ENCODE measurements at regions not wholly inside any gene's neighbourhood (a gene's known extent, or its start where the extent isn't known, plus 50 kb on each side); places are given as distances from the start of the nearest gene placed in this dataset.
"Not testable (repeated sequence)": the region's sequence is repeated elsewhere in the genome, so short reads cannot be mapped to it uniquely, and the experiment has no call there.

DNA sequence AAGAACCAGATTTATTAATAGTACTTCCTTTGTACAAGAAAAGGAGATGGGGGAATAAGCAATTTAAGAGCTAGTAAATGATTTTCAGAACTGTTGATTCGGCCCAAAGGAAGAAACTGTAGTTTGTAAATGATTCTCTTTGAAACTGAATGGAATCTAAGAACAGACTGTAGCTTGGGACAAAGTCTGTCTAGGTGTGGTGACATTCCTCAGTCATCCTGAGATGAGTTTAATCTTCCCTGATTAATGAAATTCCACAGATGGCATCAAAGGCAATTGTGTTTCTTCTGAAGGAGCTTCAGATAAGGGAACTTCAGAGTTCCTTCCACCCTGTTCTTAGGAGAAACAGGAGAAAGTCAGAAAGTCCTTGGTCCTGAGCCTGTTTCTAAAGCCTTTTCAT is 2095.9 kb downstream of the LRRC4C start:
- CTCF ChIA-PET (ENCODE audit: partially characterized antibody), result interaction anchor here (1.2 to 1.9 kb wide), 3 partner anchors 9 to 24 kb away, joined by 3 to 10 read pairs (median 6); no protein-coding TSS in a partner anchor
- no peak overlapping the region for H3K4me3 ChIP-seq (ENCODE audit: low read length in 2 of 2)
- Mint-ChIP-seq H3K4me3 (no peak overlapping the region), H3K27ac (no peak overlapping the region), H3K36me3 (no peaks in the 10 kb centered on the region), H3K9me3 (no peaks in the 10 kb centered on the region), H3K4me1 (peaks cover 25 to 36% (median 33%) of the 10 kb centered on the region in 4 donors), H3K27me3 (no peaks in the 10 kb centered on the region)
- intact Hi-C loops (cut with micrococcal nuclease), result no loop called here
- H3K9me3 ChIP-seq (ENCODE audit: control insufficient read depth in 1 of 2, low read length in 2 of 2), result no peaks in the 10 kb centered on the region
- POLR2A ChIA-PET (ENCODE audit: partially characterized antibody), result no interaction called here
- H3K27ac ChIP-seq (ENCODE audit: low read depth, low read length), result no peak overlapping the region
- peaks cover 21% of the 10 kb centered on the region for H3K4me1 ChIP-seq (ENCODE audit: insufficient read depth, low read length)
- H3K36me3 ChIP-seq (ENCODE audit: insufficient read depth, low read length), result no peaks in the 10 kb centered on the region
- H3K27me3 ChIP-seq (ENCODE audit: insufficient read depth, low read length), result no peaks in the 10 kb centered on the region
- no peak for DNase-seq

DNA sequence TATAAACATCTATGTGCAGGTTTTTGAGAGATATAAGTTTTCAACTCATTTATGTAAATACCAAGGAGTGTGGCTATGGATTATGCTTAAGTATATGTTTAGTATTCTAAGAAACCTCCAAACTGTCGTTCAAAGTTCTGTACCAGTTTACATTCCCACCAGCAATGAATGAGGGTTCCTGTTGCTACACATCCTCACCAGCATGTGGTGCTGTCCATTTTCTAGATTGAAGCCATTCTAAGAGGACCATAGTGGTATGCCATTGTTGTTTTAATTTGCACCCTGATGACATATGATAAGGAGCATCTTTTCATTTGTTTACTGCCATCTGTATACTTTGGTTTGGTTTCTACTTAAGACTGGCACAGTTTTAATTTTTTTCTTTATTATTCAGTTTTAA is 2097.9 kb downstream of the LRRC4C start:
- POLR2A ChIA-PET (ENCODE audit: partially characterized antibody), result no interaction called here
- Histone ChIP-seq H3K4me3 (ENCODE audit: low read length in 2 of 2) (no peak overlapping the region), H3K36me3 (ENCODE audit: insufficient read depth, low read length) (no peaks in the 10 kb centered on the region), H3K27me3 (ENCODE audit: insufficient read depth, low read length) (no peaks in the 10 kb centered on the region), H3K9me3 (ENCODE audit: control insufficient read depth in 1 of 2, low read length in 2 of 2) (no peaks in the 10 kb centered on the region), H3K27ac (ENCODE audit: low read depth, low read length) (no peak overlapping the region), H3K4me1 (ENCODE audit: insufficient read depth, low read length) (peaks cover 1% of the 10 kb centered on the region)
- H3K4me3 Mint-ChIP-seq, result no peak overlapping the region
- no peak overlapping the region for H3K27ac Mint-ChIP-seq
- no peak for DNase-seq
- H3K27me3 Mint-ChIP-seq, result no peaks in the 10 kb centered on the region
- CTCF ChIA-PET (ENCODE audit: partially characterized antibody), result interaction anchor here (1.0 kb wide), 1 partner anchor 10 kb away, joined by 3 read pairs; no protein-coding TSS in a partner anchor
- intact Hi-C loops (cut with micrococcal nuclease), result no loop called here
- H3K4me1 Mint-ChIP-seq, result peaks cover 8 to 21% (median 13%) of the 10 kb centered on the region in 4 donors
- no peaks in the 10 kb centered on the region for H3K36me3 Mint-ChIP-seq
- no peaks in the 10 kb centered on the region for H3K9me3 Mint-ChIP-seq

DNA sequence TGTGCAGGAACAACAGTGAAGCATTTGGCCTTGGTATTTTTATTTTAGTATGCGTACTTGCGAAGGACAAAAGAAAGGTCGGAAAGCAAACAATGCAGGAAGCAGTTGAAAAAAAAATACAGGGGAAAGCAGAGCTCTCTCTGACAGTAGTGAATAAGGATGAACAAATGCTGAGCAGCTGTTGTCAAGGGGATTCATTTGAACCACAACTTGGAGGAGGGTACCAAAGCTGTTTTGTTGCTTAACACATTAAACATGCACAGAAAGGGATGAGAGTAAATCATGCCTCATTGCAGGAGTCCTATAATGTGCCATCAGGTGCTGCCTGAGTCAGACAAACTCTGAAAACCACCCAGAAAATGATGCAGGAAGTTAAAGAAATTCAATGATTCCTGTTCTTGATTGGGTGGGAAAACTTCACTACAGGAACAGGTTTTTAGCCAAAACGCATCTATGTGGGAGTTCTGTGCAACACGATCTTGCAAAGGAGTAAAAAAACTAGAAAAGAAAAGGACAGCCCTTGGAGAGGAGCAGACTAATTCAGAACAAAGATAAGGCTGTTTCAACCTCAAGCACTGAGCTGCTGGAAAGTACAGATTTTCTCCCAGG is 2113.5 kb downstream of the LRRC4C start:
- Mint-ChIP-seq H3K9me3 (peaks cover 0 to 2% (median 0%) of the 10 kb centered on the region in 8 donors), H3K4me1 (peaks cover 0 to 2% (median 1%) of the 10 kb centered on the region in 4 donors), H3K27ac (no peak overlapping the region), H3K36me3 (no peaks in the 10 kb centered on the region), H3K27me3 (no peaks in the 10 kb centered on the region), H3K4me3 (no peak overlapping the region)
- Histone ChIP-seq H3K27me3 (ENCODE audit: insufficient read depth, low read length) (no peaks in the 10 kb centered on the region), H3K9me3 (ENCODE audit: control insufficient read depth in 1 of 2, low read length in 2 of 2) (no peaks in the 10 kb centered on the region), H3K4me3 (ENCODE audit: low read length in 2 of 2) (no peak overlapping the region), H3K4me1 (ENCODE audit: insufficient read depth, low read length) (no peaks in the 10 kb centered on the region), H3K27ac (ENCODE audit: low read depth, low read length) (no peak overlapping the region), H3K36me3 (ENCODE audit: insufficient read depth, low read length) (no peaks in the 10 kb centered on the region)
- ChIA-PET CTCF (ENCODE audit: partially characterized antibody) (no interaction called here), POLR2A (ENCODE audit: partially characterized antibody) (no interaction called here)
- DNase-seq, result no peak
- intact Hi-C loops (cut with micrococcal nuclease), result no loop called here

DNA sequence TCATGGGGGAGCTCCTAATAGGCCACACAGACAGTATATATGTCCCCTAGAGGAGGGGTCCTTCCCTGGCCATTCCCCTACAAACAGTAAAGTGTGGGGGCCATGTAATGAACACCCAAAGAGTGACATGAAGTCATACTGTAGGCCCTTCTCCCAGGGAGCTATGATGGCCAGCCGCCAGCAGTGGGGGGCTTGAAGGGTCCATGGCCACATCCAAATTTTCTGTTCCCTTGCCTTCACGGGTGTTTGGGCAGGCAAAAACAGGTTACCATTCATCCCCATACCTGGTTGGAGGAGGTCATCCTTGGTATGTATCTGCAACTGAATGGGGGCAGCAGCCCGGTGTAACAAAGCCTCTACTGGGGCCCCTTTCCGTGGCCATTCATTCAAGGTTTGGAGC is 2118.0 kb downstream of the LRRC4C start:
- ChIA-PET POLR2A (ENCODE audit: partially characterized antibody) (no interaction called here), CTCF (ENCODE audit: partially characterized antibody) (no interaction called here)
- Histone ChIP-seq H3K27me3 (ENCODE audit: insufficient read depth, low read length) (no peaks in the 10 kb centered on the region), H3K4me3 (ENCODE audit: low read length in 2 of 2) (no peak overlapping the region), H3K27ac (ENCODE audit: low read depth, low read length) (no peak overlapping the region), H3K9me3 (ENCODE audit: control insufficient read depth in 1 of 2, low read length in 2 of 2) (no peaks in the 10 kb centered on the region), H3K36me3 (ENCODE audit: insufficient read depth, low read length) (no peaks in the 10 kb centered on the region), H3K4me1 (ENCODE audit: insufficient read depth, low read length) (no peaks in the 10 kb centered on the region)
- no peak for DNase-seq
- Mint-ChIP-seq H3K36me3 (no peaks in the 10 kb centered on the region), H3K27ac (no peak overlapping the region), H3K4me1 (peaks cover 0 to 3% (median 0%) of the 10 kb centered on the region in 4 donors), H3K27me3 (no peaks in the 10 kb centered on the region), H3K9me3 (peaks cover 0 to 12% (median 6%) of the 10 kb centered on the region in 8 donors), H3K4me3 (no peak overlapping the region)
- intact Hi-C loops (cut with micrococcal nuclease), result no loop called here

DNA sequence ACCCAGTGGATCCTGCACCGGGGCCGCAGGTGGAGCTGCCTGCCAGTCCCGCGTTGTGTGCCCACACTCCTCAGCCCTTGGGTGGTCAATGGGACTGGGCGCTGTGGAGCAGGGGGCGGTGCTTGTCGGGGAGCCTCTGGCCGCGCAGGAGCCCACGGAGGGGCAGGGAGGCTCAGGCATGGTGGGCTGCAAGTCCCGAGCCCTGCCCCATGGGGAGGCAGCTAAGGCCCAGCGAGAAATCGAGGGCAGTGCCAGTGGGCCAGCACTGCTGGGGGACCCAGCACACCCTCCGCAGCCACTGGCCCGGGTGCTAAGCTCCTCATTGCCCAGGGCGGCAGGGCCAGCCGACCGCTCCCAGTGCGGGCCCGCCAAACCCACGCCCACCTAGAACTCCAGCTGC is 2126.4 kb downstream of the LRRC4C start:
- H3K9me3 ChIP-seq (ENCODE audit: control insufficient read depth in 1 of 2, low read length in 2 of 2); H3K36me3 ChIP-seq (ENCODE audit: insufficient read depth, low read length); intact Hi-C loops (cut with micrococcal nuclease); H3K27me3 Mint-ChIP-seq; H3K4me3 ChIP-seq (ENCODE audit: low read length in 2 of 2); H3K4me1 ChIP-seq (ENCODE audit: insufficient read depth, low read length); H3K27ac Mint-ChIP-seq; H3K4me3 Mint-ChIP-seq; H3K27ac ChIP-seq (ENCODE audit: low read depth, low read length); DNase-seq; H3K9me3 Mint-ChIP-seq; H3K36me3 Mint-ChIP-seq; POLR2A ChIA-PET (ENCODE audit: partially characterized antibody); H3K4me1 Mint-ChIP-seq; H3K27me3 ChIP-seq (ENCODE audit: insufficient read depth, low read length): not testable (repeated sequence)
- CTCF ChIA-PET (ENCODE audit: partially characterized antibody), result interaction anchor here (0.6 kb wide), 1 partner anchor 66 kb away, joined by 3 read pairs; no protein-coding TSS in a partner anchor

DNA sequence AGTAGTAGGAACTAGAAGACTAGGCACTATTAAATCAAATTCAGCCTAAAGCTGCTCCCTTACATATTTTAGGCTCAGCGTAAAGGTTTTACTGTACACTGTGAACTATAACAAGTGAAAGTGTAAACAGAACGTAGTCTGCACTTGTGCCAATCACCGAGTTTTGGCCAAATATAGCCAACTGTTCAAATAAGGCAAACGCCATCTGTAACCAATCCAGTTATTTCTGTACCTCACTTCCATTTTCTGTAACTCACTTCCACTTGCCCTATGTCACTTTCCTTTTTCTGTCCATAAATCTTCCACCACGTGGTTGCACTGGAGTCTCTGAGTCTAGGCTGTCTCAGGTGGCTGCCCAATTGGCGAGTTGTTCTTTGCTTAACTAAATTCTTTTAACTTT is 2132.2 kb downstream of the LRRC4C start:
- no peak for DNase-seq
- Histone ChIP-seq H3K4me1 (ENCODE audit: insufficient read depth, low read length) (no peaks in the 10 kb centered on the region), H3K27ac (ENCODE audit: low read depth, low read length) (no peak overlapping the region), H3K9me3 (ENCODE audit: control insufficient read depth in 1 of 2, low read length in 2 of 2) (no peaks in the 10 kb centered on the region), H3K4me3 (ENCODE audit: low read length in 2 of 2) (no peak overlapping the region), H3K36me3 (ENCODE audit: insufficient read depth, low read length) (no peaks in the 10 kb centered on the region), H3K27me3 (ENCODE audit: insufficient read depth, low read length) (no peaks in the 10 kb centered on the region)
- peaks cover 0 to 6% (median 1%) of the 10 kb centered on the region in 8 donors for H3K9me3 Mint-ChIP-seq
- intact Hi-C loops (cut with micrococcal nuclease), result no loop called here
- ChIA-PET CTCF (ENCODE audit: partially characterized antibody) (no interaction called here), POLR2A (ENCODE audit: partially characterized antibody) (no interaction called here)
- H3K27me3 Mint-ChIP-seq, result no peaks in the 10 kb centered on the region
- peaks cover 0 to 1% (median 0%) of the 10 kb centered on the region in 4 donors for H3K4me1 Mint-ChIP-seq
- H3K27ac Mint-ChIP-seq, result no peak overlapping the region
- H3K36me3 Mint-ChIP-seq, result no peaks in the 10 kb centered on the region
- H3K4me3 Mint-ChIP-seq, result no peak overlapping the region

DNA sequence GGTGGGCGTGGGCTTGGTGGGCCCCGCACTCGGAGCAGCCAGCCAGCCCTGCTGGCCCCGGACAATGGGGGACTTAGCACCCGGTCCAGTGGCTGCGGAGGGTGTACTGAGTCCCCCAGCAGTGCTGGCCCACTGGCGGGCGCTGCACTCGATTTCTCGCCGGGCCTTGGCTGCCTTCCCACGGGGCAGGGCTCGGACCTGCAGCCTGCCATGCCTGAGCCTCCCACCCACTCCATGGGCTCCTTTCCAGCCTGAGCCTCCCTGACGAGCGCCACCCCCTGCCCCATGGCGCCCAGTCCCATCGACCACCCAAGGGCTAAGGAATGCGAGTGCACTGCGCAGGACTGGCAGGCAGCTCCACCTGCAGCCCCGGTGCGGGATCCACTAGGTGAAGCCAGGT is 2147.6 kb downstream of the LRRC4C start:
- H3K27me3 Mint-ChIP-seq; H3K4me1 ChIP-seq (ENCODE audit: insufficient read depth, low read length); H3K27me3 ChIP-seq (ENCODE audit: insufficient read depth, low read length); CTCF ChIA-PET (ENCODE audit: partially characterized antibody); H3K4me3 ChIP-seq (ENCODE audit: low read length in 2 of 2); H3K4me3 Mint-ChIP-seq; H3K27ac Mint-ChIP-seq; H3K36me3 ChIP-seq (ENCODE audit: insufficient read depth, low read length); H3K4me1 Mint-ChIP-seq; intact Hi-C loops (cut with micrococcal nuclease); DNase-seq; H3K27ac ChIP-seq (ENCODE audit: low read depth, low read length); POLR2A ChIA-PET (ENCODE audit: partially characterized antibody); H3K36me3 Mint-ChIP-seq; H3K9me3 ChIP-seq (ENCODE audit: control insufficient read depth in 1 of 2, low read length in 2 of 2): not testable (repeated sequence)
- peaks cover 2 to 23% (median 12%) of the 10 kb centered on the region in 8 donors for H3K9me3 Mint-ChIP-seq

DNA sequence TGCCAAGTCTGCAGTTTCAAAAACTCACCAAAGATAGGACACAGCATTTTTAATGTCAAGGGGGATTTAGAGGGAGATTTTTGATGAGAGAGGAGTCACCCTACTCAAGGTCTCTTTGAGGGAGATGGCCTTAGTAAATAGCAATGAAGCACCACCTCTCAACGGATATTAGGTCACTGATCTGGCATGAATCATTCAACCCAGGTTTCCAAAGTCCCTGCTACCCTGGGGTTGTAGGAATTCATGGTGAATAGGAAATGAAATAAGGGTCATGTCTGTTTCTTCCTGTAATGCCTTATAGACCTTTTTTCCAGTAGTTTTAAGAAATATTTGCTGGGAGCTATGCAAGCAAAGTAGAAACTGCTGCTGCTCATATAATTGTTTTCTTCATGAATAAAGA is 2154.9 kb downstream of the LRRC4C start:
- H3K4me3 Mint-ChIP-seq, result no peak overlapping the region
- POLR2A ChIA-PET (ENCODE audit: partially characterized antibody), result no interaction called here
- H3K4me3 ChIP-seq (ENCODE audit: low read length in 2 of 2), result no peak overlapping the region
- no peaks in the 10 kb centered on the region for H3K36me3 ChIP-seq (ENCODE audit: insufficient read depth, low read length)
- peaks cover 0 to 12% (median 2%) of the 10 kb centered on the region in 8 donors for H3K9me3 Mint-ChIP-seq
- DNase-seq, result no peak
- no peaks in the 10 kb centered on the region for H3K36me3 Mint-ChIP-seq
- CTCF ChIA-PET (ENCODE audit: partially characterized antibody), result no interaction called here
- no peak overlapping the region for H3K27ac ChIP-seq (ENCODE audit: low read depth, low read length)
- H3K4me1 ChIP-seq (ENCODE audit: insufficient read depth, low read length), result no peaks in the 10 kb centered on the region
- peaks cover 0 to 1% of the 10 kb centered on the region in 2 donors for H3K27me3 Mint-ChIP-seq
- no peak overlapping the region for H3K27ac Mint-ChIP-seq
- H3K27me3 ChIP-seq (ENCODE audit: insufficient read depth, low read length), result no peaks in the 10 kb centered on the region
- intact Hi-C loops (cut with micrococcal nuclease), result no loop called here
- H3K4me1 Mint-ChIP-seq, result no peaks in the 10 kb centered on the region
- no peaks in the 10 kb centered on the region for H3K9me3 ChIP-seq (ENCODE audit: control insufficient read depth in 1 of 2, low read length in 2 of 2)

Measured in CD4-positive, alpha-beta memory T cell (primary cell).